Parathyroid adenoma (tissue), 2 donors: ENCODE measurements at regions not wholly inside any gene's neighbourhood (a gene's known extent, or its start where the extent isn't known, plus 50 kb on each side); places are given as distances from the start of the nearest gene placed in this dataset.

ENCODE experiments used
- H2AFZ ChIP-seq: fragments of 300-600 bp; sonication (generic); one replicate; pipeline ENCODE4 v1.7.0; 2017; ENCODE audit warnings: antibody characterized with exemption, mild to moderate bottlenecking
- H3K27ac ChIP-seq: fragments of 300-600 bp; sonication (generic); one replicate; pipeline ENCODE4 v1.7.0; 2017
- H3K27me3 ChIP-seq: fragments of 300-600 bp; sonication (generic); one replicate; pipeline ENCODE4 v1.7.0; 2017; ENCODE audit warnings: low read length; ENCODE audit not compliant: control insufficient read depth, insufficient read depth
- H3K36me3 ChIP-seq: fragments of 300-600 bp; sonication (generic); one replicate; pipeline ENCODE4 v1.7.0; 2017; ENCODE audit warnings: low read length; ENCODE audit not compliant: control insufficient read depth, insufficient read depth
- H3K4me1 ChIP-seq: fragments of 300-600 bp; sonication (generic); one replicate; pipeline ENCODE4 v1.7.0; 2017; ENCODE audit warnings: control low read depth
- H3K4me2 ChIP-seq: fragments of 300-600 bp; sonication (generic); one replicate; pipeline ENCODE4 v1.7.0; 2017; ENCODE audit warnings: low read length
- H3K4me3 ChIP-seq: fragments of 300-600 bp; sonication (generic); one replicate; pipeline ENCODE4 v1.7.0; 2017; ENCODE audit warnings: low read depth, low read length
- H3K79me2 ChIP-seq: fragments of 300-600 bp; sonication (generic); one replicate; pipeline ENCODE4 v1.7.0; 2017; ENCODE audit warnings: control low read depth
- H3K9ac ChIP-seq: fragments of 300-600 bp; sonication (generic); one replicate; pipeline ENCODE4 v1.7.0; 2017; ENCODE audit warnings: mild to moderate bottlenecking
- H3K9me3 ChIP-seq: fragments of 300-600 bp; sonication (generic); one replicate; pipeline ENCODE4 v1.7.0; 2017; ENCODE audit warnings: low read length; ENCODE audit not compliant: control insufficient read depth
- CTCF ChIP-seq: fragments of 300-600 bp; sonication (generic); IDR thresholded peaks from one replicate; pipeline ENCODE4 v1.7.0; 2017; ENCODE audit warnings: antibody characterized with exemption, mild to moderate bottlenecking
- donor health status: primary hyperparathyroidism.

GRCh38 chr18:78085241-78086185, 835.9 kb downstream of the GALR1 start:
- Histone ChIP-seq H3K9me3 (no peaks in the 10 kb centered on the region), H3K4me1 (no peaks in the 10 kb centered on the region), H3K27ac (no peak overlapping the region), H2AFZ (no peak overlapping the region), H3K27me3 (no peaks in the 10 kb centered on the region), H3K36me3 (no peaks in the 10 kb centered on the region), H3K79me2 (no peaks in the 10 kb centered on the region), H3K4me2 (no peak overlapping the region), H3K9ac (no peak overlapping the region), H3K4me3 (no peak overlapping the region)
- TF ChIP-seq CTCF: no peak

GRCh38 chr18:78086931-78087330, 837.3 kb downstream of the GALR1 start:
- Histone ChIP-seq H3K4me2 (no peak overlapping the region), H3K9me3 (no peaks in the 10 kb centered on the region), H2AFZ (no peak overlapping the region), H3K79me2 (no peaks in the 10 kb centered on the region), H3K27me3 (no peaks in the 10 kb centered on the region), H3K27ac (no peak overlapping the region), H3K4me3 (no peak overlapping the region), H3K9ac (no peak overlapping the region), H3K36me3 (no peaks in the 10 kb centered on the region), H3K4me1 (no peaks in the 10 kb centered on the region)
- no peak for TF ChIP-seq CTCF

GRCh38 chr18:78087338-78087737, 837.7 kb downstream of the GALR1 start:
- no peak overlapping the region for H3K27ac ChIP-seq
- no peak for TF ChIP-seq CTCF
- H3K9me3 ChIP-seq: no peaks in the 10 kb centered on the region
- H3K4me2 ChIP-seq: no peak overlapping the region
- no peaks in the 10 kb centered on the region for H3K4me1 ChIP-seq
- H3K9ac ChIP-seq: no peak overlapping the region
- H3K4me3 ChIP-seq: no peak overlapping the region
- H3K79me2 ChIP-seq: no peaks in the 10 kb centered on the region
- no peaks in the 10 kb centered on the region for H3K27me3 ChIP-seq
- H3K36me3 ChIP-seq: no peaks in the 10 kb centered on the region
- no peak overlapping the region for H2AFZ ChIP-seq

- Histone ChIP-seq H3K9ac (no peak overlapping the region), H3K36me3 (no peaks in the 10 kb centered on the region), H2AFZ (no peak overlapping the region), H3K4me3 (no peak overlapping the region), H3K27me3 (no peaks in the 10 kb centered on the region), H3K4me2 (no peak overlapping the region), H3K4me1 (no peaks in the 10 kb centered on the region), H3K79me2 (no peaks in the 10 kb centered on the region), H3K27ac (no peak overlapping the region), H3K9me3 (no peaks in the 10 kb centered on the region)
- TF ChIP-seq CTCF: no peak
Measured at GRCh38 chr18:78090584-78090983, 840.9 kb downstream of the GALR1 start.

GRCh38 chr18:78092901-78093300, 843.3 kb downstream of the GALR1 start:
- Histone ChIP-seq H3K27me3 (no peaks in the 10 kb centered on the region), H3K79me2 (no peaks in the 10 kb centered on the region), H3K9ac (no peak overlapping the region), H3K4me2 (no peak overlapping the region), H3K4me3 (no peak overlapping the region), H3K36me3 (no peaks in the 10 kb centered on the region), H3K9me3 (no peaks in the 10 kb centered on the region), H3K4me1 (no peaks in the 10 kb centered on the region), H3K27ac (no peak overlapping the region), H2AFZ (no peak overlapping the region)
- no peak for TF ChIP-seq CTCF
